OCI-LY7 (cell line): ENCODE measurements at regions not wholly inside any gene's neighbourhood (a gene's known extent, or its start where the extent isn't known, plus 50 kb on each side); places are given as distances from the start of the nearest gene placed in this dataset.

Experiments
- EZH2phosphoT487 ChIP-seq: fragments of 200-600 bp; sonication (generic); IDR thresholded peaks from 2 replicates; pipeline ENCODE4 v1.6.1; 2018; ENCODE audit warnings: low read depth, borderline replicate concordance, mild to moderate bottlenecking, mixed run types, antibody characterized with exemption, low read length, moderate library complexity, mixed read lengths
- TF ChIP-seq, protein P1 (sequence below): fragments of 200-600 bp; sonication (generic); conservative IDR thresholded peaks from 2 replicates; pipeline ENCODE4 v1.5.1; 2014; ENCODE audit warnings: mild to moderate bottlenecking, antibody characterized with exemption, low read length, moderate library complexity, mixed read lengths

DNA sequence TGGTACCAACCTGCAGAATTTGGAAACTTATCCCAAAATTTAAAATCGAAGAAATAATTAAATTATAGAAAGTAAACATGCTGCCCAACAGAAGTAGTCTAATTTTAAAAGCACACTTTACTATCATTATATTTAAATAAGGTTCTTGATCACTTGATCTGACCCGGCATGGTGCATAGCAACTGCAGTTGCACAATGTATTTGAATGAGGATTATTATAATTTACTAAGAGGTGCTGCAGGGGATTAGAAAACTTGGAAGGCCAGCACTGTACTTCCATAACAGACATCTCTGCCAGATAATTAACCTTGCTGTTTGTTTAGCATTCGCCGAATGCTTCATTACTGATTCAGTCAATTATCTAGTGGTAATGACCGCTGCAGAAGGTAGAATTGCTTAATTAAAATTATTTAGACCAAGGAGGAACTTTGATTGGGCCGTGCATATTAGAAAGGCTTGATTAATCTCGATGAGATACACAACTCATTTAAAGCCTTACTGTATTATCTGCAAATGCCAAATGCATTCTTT is 971.6 kb downstream of the ZPLD1 start:
- TF ChIP-seq, protein P1, sequence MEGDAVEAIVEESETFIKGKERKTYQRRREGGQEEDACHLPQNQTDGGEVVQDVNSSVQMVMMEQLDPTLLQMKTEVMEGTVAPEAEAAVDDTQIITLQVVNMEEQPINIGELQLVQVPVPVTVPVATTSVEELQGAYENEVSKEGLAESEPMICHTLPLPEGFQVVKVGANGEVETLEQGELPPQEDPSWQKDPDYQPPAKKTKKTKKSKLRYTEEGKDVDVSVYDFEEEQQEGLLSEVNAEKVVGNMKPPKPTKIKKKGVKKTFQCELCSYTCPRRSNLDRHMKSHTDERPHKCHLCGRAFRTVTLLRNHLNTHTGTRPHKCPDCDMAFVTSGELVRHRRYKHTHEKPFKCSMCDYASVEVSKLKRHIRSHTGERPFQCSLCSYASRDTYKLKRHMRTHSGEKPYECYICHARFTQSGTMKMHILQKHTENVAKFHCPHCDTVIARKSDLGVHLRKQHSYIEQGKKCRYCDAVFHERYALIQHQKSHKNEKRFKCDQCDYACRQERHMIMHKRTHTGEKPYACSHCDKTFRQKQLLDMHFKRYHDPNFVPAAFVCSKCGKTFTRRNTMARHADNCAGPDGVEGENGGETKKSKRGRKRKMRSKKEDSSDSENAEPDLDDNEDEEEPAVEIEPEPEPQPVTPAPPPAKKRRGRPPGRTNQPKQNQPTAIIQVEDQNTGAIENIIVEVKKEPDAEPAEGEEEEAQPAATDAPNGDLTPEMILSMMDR: no peak
- no peak for TF ChIP-seq EZH2phosphoT487
